Vagina (tissue), 2 donors: ENCODE measurements at regions not wholly inside any gene's neighbourhood (a gene's known extent, or its start where the extent isn't known, plus 50 kb on each side); places are given as distances from the start of the nearest gene placed in this dataset.

ENCODE experiments used
- DNase-seq, 2 donors: peaks; one replicate each; pipeline ENCODE4 v3.0.0-alpha.2; 2017; ENCODE audit errors: extremely low spot score in 2 of 2
- H3K27ac ChIP-seq: fragments of 200-600 bp; sonication (generic); one replicate; pipeline ENCODE4 v1.5.1; 2019
- H3K27me3 ChIP-seq: fragments of 200-600 bp; sonication (generic); one replicate; pipeline ENCODE4 v1.5.1; 2019
- H3K36me3 ChIP-seq, 2 donors: fragments of 200-600 bp; sonication (generic); one replicate each; pipeline ENCODE4 v1.5.1; 2017 to 2019
- H3K4me1 ChIP-seq: fragments of 200-600 bp; sonication (generic); one replicate; pipeline ENCODE4 v1.5.1; 2019
- H3K4me3 ChIP-seq, 2 donors: fragments of 200-600 bp; sonication (generic); 1 replicate in 1 of 2; 2 replicates in 1 of 2; pipeline ENCODE4 v1.5.1; 2016 to 2019
- H3K9me3 ChIP-seq: fragments of 200-600 bp; sonication (generic); one replicate; pipeline ENCODE4 v1.5.1; 2019
- CTCF ChIP-seq, 3 experiments: fragments of 450-650 bp in 2 of 3; fragments of 200-600 bp in 1 of 3; sonication (generic) in 1 of 3; IDR thresholded peaks; one replicate each; pipeline ENCODE4 v1.5.1; 2017 to 2019; ENCODE audit warnings: antibody characterized with exemption in 3 of 3, mild to moderate bottlenecking in 2 of 3, moderate library complexity in 2 of 3
- POLR2A ChIP-seq, 2 donors: fragments of 450-650 bp; IDR thresholded peaks; one replicate each; pipeline ENCODE4 v1.6.1; 2017; ENCODE audit warnings: antibody characterized with exemption in 2 of 2, mild to moderate bottlenecking in 2 of 2, moderate library complexity in 2 of 2
- POLR2AphosphoS5 ChIP-seq, 2 donors: sonication (generic); formaldehyde crosslinking; IDR thresholded peaks; one replicate each; pipeline ENCODE4 v1.9.0; 2017; ENCODE audit warnings: antibody characterized with exemption in 2 of 2, mild to moderate bottlenecking in 2 of 2, low read depth in 1 of 2; ENCODE audit not compliant: insufficient read depth in 1 of 2
- intact Hi-C: fragments of 100-400 bp; cut with DNase I; formaldehyde crosslinking; loops from one replicate; pipeline ENCODE4 v1.15.1; 2023

- Histone ChIP-seq H3K27ac (no peak overlapping the region), H3K4me1 (peaks cover 7% of the 10 kb centered on the region), H3K36me3 (no peaks in the 10 kb centered on the region), H3K27me3 (no peaks in the 10 kb centered on the region), H3K4me3 (no peak overlapping the region), H3K9me3 (no peaks in the 10 kb centered on the region)
- intact Hi-C loops: no loop called here
- no peak for DNase-seq
- TF ChIP-seq POLR2A (IDR thresholded peaks at IDR 0.05) (no peak), POLR2AphosphoS5 (IDR thresholded peaks at IDR 0.05; ENCODE audit: insufficient read depth in 1 of 2, low read depth in 1 of 2) (no peak), CTCF (IDR thresholded peaks at IDR 0.05) (no peak)
These were observed 88.9 kb upstream of the MED13L start for GRCh38 chr12:116366456-116366776.

DNA sequence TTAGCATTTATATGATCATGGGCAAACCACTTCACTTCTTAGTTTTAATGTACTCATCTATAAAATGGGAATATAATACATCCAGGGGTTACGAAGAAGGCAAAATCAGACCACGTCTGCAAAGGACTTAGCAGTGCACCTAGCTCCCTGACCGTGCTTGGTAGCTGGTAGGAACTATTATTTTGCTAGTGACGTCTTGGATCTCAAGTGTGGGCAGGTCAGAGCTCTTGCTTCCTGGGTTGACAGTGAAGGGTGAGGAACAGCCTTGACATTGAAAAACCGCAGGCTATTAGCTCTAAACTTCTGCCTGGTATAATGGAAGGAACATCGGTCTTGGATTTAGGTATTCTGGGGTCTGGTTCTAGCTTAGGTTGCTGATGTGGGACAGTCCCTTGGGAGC lies 89.3 kb upstream of the MED13L start:
- no peaks in the 10 kb centered on the region for H3K27me3 ChIP-seq
- H3K9me3 ChIP-seq: no peaks in the 10 kb centered on the region
- DNase-seq: no peak
- TF ChIP-seq POLR2AphosphoS5 (IDR thresholded peaks at IDR 0.05; ENCODE audit: insufficient read depth in 1 of 2, low read depth in 1 of 2): no peak
- no peak for TF ChIP-seq POLR2A (IDR thresholded peaks at IDR 0.05)
- TF ChIP-seq CTCF (IDR thresholded peaks at IDR 0.05): no peak
- peaks cover 7% of the 10 kb centered on the region for H3K4me1 ChIP-seq
- no peaks in the 10 kb centered on the region for H3K36me3 ChIP-seq
- H3K4me3 ChIP-seq: no peak overlapping the region
- intact Hi-C loops: no loop called here
- H3K27ac ChIP-seq: no peak overlapping the region

DNA sequence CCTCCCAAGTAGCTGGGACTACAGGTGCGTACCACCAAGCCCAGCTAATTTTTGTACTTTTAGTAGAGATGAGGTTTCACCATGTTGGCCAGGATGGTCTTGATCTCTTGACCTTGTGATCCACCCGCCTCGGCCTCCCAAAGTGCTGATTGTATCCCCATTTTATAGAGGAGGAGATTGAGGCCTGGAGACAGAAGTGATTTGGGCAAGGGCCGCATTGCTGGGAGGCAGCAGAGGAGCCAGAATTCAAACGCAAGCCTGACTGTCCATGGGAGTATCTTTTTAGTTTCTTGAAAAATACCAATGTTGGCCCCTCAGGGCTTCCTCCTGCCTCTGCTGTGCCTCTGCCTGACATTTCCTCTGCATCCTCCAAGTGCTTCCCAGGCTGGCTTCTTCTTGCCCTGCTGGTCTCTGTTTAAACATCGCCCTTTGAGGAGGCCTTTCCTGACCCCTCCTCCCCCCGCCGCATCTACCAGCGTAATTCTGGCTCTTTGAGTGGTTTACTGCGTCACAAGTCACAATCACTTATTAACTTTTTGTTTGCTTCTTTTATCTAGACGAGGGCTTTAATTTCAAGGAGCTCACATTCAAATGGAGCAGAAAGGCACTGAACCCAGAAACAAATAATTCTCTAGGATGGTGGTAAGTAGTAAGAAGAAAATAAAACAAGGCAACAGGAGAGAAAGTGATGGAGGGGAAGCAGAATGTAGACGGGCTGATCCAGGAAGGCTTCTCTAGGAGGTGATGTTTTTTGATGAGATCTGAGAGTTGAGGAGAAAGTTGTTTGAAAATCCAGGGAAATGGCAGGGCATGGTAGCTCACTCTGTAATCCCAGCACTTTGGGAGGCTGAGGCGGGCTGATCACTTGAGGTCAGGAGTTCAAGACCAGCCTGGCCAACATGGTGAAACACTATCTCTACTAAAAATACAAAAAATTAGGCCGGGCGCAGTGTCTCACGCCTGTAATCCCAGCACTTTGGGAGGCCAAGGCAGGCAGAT lies 91.0 kb upstream of the MED13L start:
- H3K36me3 ChIP-seq: no peaks in the 10 kb centered on the region
- H3K4me3 ChIP-seq: no peak overlapping the region
- H3K9me3 ChIP-seq: no peaks in the 10 kb centered on the region
- no peaks in the 10 kb centered on the region for H3K27me3 ChIP-seq
- no peak for DNase-seq
- no peak for TF ChIP-seq POLR2A (IDR thresholded peaks at IDR 0.05)
- no peak for TF ChIP-seq POLR2AphosphoS5 (IDR thresholded peaks at IDR 0.05; ENCODE audit: insufficient read depth in 1 of 2, low read depth in 1 of 2)
- no peak for TF ChIP-seq CTCF (IDR thresholded peaks at IDR 0.05)
- peaks cover 7% of the 10 kb centered on the region for H3K4me1 ChIP-seq
- intact Hi-C loops: no loop called here
- no peak overlapping the region for H3K27ac ChIP-seq

DNA sequence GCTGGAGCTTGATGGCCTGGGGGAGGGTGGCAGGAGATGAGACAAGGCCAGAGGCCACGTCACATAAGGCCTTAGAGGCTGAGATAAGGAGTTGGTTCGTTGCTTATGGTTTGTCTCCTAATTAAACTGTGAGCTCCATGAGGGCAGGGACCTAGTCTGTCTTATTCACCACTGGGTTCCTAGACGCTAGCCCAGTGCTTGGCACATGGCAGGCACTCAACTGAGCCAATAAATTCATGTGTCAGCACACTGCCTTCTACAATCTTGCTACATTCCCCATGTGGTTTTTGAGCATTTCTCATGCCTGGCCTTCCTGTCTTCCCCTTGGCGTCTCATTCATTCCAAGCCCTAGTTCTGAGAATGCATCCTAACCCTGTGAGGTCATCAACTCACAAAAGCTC lies 92.5 kb upstream of the MED13L start:
- DNase-seq: no peak
- no peak overlapping the region for H3K4me3 ChIP-seq
- intact Hi-C loops: no loop called here
- no peak for TF ChIP-seq POLR2A (IDR thresholded peaks at IDR 0.05)
- no peak for TF ChIP-seq POLR2AphosphoS5 (IDR thresholded peaks at IDR 0.05; ENCODE audit: insufficient read depth in 1 of 2, low read depth in 1 of 2)
- no peak for TF ChIP-seq CTCF (IDR thresholded peaks at IDR 0.05)
- H3K9me3 ChIP-seq: no peaks in the 10 kb centered on the region
- no peaks in the 10 kb centered on the region for H3K36me3 ChIP-seq
- peaks cover 7% of the 10 kb centered on the region for H3K4me1 ChIP-seq
- no peak overlapping the region for H3K27ac ChIP-seq
- no peaks in the 10 kb centered on the region for H3K27me3 ChIP-seq

- H3K27ac ChIP-seq: no peak overlapping the region
These were observed 93.5 kb upstream of the MED13L start for GRCh38 chr12:116370886-116371580.

More at GRCh38 chr12:116370886-116371580, 93.5 kb upstream of the MED13L start:
- Histone ChIP-seq H3K9me3 (no peaks in the 10 kb centered on the region), H3K4me1 (peaks cover 7% of the 10 kb centered on the region), H3K27me3 (no peaks in the 10 kb centered on the region), H3K36me3 (no peaks in the 10 kb centered on the region), H3K4me3 (no peak overlapping the region)
- intact Hi-C loops: no loop called here
- no peak for DNase-seq
- no peak for TF ChIP-seq CTCF (IDR thresholded peaks at IDR 0.05)
- no peak for TF ChIP-seq POLR2AphosphoS5 (IDR thresholded peaks at IDR 0.05; ENCODE audit: insufficient read depth in 1 of 2, low read depth in 1 of 2)
- no peak for TF ChIP-seq POLR2A (IDR thresholded peaks at IDR 0.05)
